IMR-90 (cell line): ENCODE measurements at regions not wholly inside any gene's neighbourhood (a gene's known extent, or its start where the extent isn't known, plus 50 kb on each side); places are given as distances from the start of the nearest gene placed in this dataset.

Experiments
- ATAC-seq: fragments of 200-7000 bp; cut with Tn5 transposase; 2 replicates; pipeline ENCODE4 v1.9.1; 2020; ENCODE audit warnings: low read depth, mild to moderate bottlenecking, moderate library complexity
- BruUV-seq: library from RNA; stranded (reverse); fragments of 400-500 nt; replicated peaks from 2 replicates; lab custom pipeline; 2021; lab: Mats Ljungman, UMichigan
- CTCF ChIA-PET: fragments of 300-600 bp; formaldehyde crosslinking; extraction: SDS; loops from one replicate; lab custom pipeline; 2021; ENCODE audit warnings: antibody characterized with exemption; lab: Yijun Ruan, JAX
- POLR2A ChIA-PET: fragments of 300-600 bp; sonication (Branson Sonifier 250); formaldehyde crosslinking; loops from one replicate; lab custom pipeline; 2022; ENCODE audit warnings: antibody characterized with exemption; ENCODE audit not compliant: unreplicated experiment; lab: Charles Lee
- DNase-seq: peaks from one replicate; pipeline ENCODE4 v3.0.0; 2013
- H2AFZ ChIP-seq: replicated peaks from 2 replicates; pipeline ENCODE3; 2013; ENCODE audit warnings: low read length, mild to moderate bottlenecking; ENCODE audit not compliant: poor library complexity
- H2AK5ac ChIP-seq: 2 replicates; pipeline ENCODE4 v1.6.1; 2013; ENCODE audit warnings: low read depth, low read length, inconsistent platforms
- H2AK9ac ChIP-seq: replicated peaks from 2 replicates; pipeline ENCODE3; 2013; ENCODE audit warnings: mild to moderate bottlenecking, low read depth, low read length, moderate library complexity; ENCODE audit not compliant: poor library complexity
- H2BK120ac ChIP-seq: 2 replicates; pipeline ENCODE4 v1.6.1; 2013; ENCODE audit warnings: low read depth, low read length, inconsistent platforms
- H2BK15ac ChIP-seq: 3 replicates; pipeline ENCODE4 v1.6.1; 2013; ENCODE audit warnings: low read depth, low read length, inconsistent platforms
- H2BK20ac ChIP-seq: 2 replicates; pipeline ENCODE4 v1.6.1; 2013; ENCODE audit warnings: low read depth, mild to moderate bottlenecking, inconsistent platforms, low read length, moderate library complexity
- H2BK5ac ChIP-seq: 2 replicates; pipeline ENCODE4 v1.6.1; 2013; ENCODE audit warnings: mild to moderate bottlenecking, low read depth, low read length, inconsistent platforms; ENCODE audit not compliant: poor library complexity, severe bottlenecking
- H3K14ac ChIP-seq: replicated peaks from 2 replicates; pipeline ENCODE4 v1.6.1; 2013; ENCODE audit warnings: low read depth, low read length, inconsistent platforms
- H3K18ac ChIP-seq: 2 replicates; pipeline ENCODE4 v1.6.1; 2013; ENCODE audit warnings: low read depth, low read length, control low read depth
- H3K23ac ChIP-seq: 2 replicates; pipeline ENCODE4 v1.6.1; 2013; ENCODE audit warnings: low read depth, low read length, inconsistent platforms
- H3K27ac ChIP-seq: 2 replicates; pipeline ENCODE4 v1.5.1; 2013; ENCODE audit warnings: mild to moderate bottlenecking, control low read depth, low read length; ENCODE audit not compliant: insufficient read depth
- H3K27me3 ChIP-seq: 2 replicates; pipeline ENCODE4 v1.6.1; 2013; ENCODE audit warnings: low read length; ENCODE audit not compliant: control insufficient read depth, insufficient read depth
- H3K36me3 ChIP-seq: 2 replicates; pipeline ENCODE4 v1.6.1; 2013; ENCODE audit warnings: low read length, mixed read lengths; ENCODE audit not compliant: control insufficient read depth, insufficient read depth
- H3K4ac ChIP-seq: 2 replicates; pipeline ENCODE4 v1.6.1; 2013; ENCODE audit warnings: low read depth, low read length, inconsistent platforms
- H3K4me1 ChIP-seq: 2 replicates; pipeline ENCODE4 v1.6.1; 2013; ENCODE audit warnings: low read length, mixed read lengths; ENCODE audit not compliant: control insufficient read depth, insufficient read depth
- H3K4me2 ChIP-seq: 2 replicates; pipeline ENCODE4 v1.6.1; 2013; ENCODE audit warnings: low read depth, mild to moderate bottlenecking, control low read depth, low read length, moderate library complexity
- H3K4me3 ChIP-seq: 2 replicates; pipeline ENCODE4 v1.5.1; 2013; ENCODE audit warnings: low read depth, mild to moderate bottlenecking, control low read depth, low read length, moderate library complexity; ENCODE audit not compliant: insufficient read depth
- H3K56ac ChIP-seq: 2 replicates; pipeline ENCODE4 v1.6.1; 2013; ENCODE audit warnings: low read length, inconsistent platforms; ENCODE audit not compliant: insufficient read depth; ENCODE audit errors: extremely low read depth
- H3K79me1 ChIP-seq, 2 experiments: 2 replicates each; pipeline ENCODE4 v1.6.1; 2013; ENCODE audit warnings: low read length in 2 of 2, inconsistent platforms in 1 of 2, low read depth in 1 of 2
- H3K9ac ChIP-seq: 2 replicates; pipeline ENCODE4 v1.6.1; 2013; ENCODE audit warnings: low read depth, low read length, control low read depth
- H3K9me1 ChIP-seq: 2 replicates; pipeline ENCODE4 v1.6.1; 2013; ENCODE audit warnings: low read length, inconsistent platforms; ENCODE audit not compliant: insufficient read depth
- H3K9me3 ChIP-seq: 2 replicates; pipeline ENCODE4 v1.6.1; 2013; ENCODE audit warnings: low read length; ENCODE audit not compliant: control insufficient read depth, insufficient read depth
- H4K20me1 ChIP-seq: 2 replicates; pipeline ENCODE4 v1.6.1; 2013; ENCODE audit warnings: low read length, inconsistent platforms; ENCODE audit not compliant: insufficient read depth
- H4K5ac ChIP-seq: 2 replicates; pipeline ENCODE4 v1.6.1; 2013; ENCODE audit warnings: mild to moderate bottlenecking, low read depth, low read length, control low read depth
- H4K8ac ChIP-seq, 2 experiments: 2 replicates each; pipeline ENCODE4 v1.6.1; 2013; ENCODE audit warnings: low read depth in 2 of 2, low read length in 2 of 2, control low read depth in 1 of 2, inconsistent platforms in 1 of 2
- H4K91ac ChIP-seq: 2 replicates; pipeline ENCODE4 v1.6.1; 2013; ENCODE audit warnings: low read depth, low read length, inconsistent platforms; ENCODE audit not compliant: insufficient read depth
- CEBPB ChIP-seq: IDR thresholded peaks from 2 replicates; pipeline ENCODE4 v1.6.1; 2012; ENCODE audit warnings: low read depth, low read length, improper control_type of control experiment
- CHD1 ChIP-seq: IDR thresholded peaks from 2 replicates; pipeline ENCODE4 v1.6.1; 2012; ENCODE audit warnings: low read depth, low read length, improper control_type of control experiment
- FOS ChIP-seq: fragments of 150-350 bp; IDR thresholded peaks from 2 replicates; pipeline ENCODE4 v1.6.1; 2016; ENCODE audit warnings: low read depth, low read length
- MAFK ChIP-seq: IDR thresholded peaks from 2 replicates; pipeline ENCODE4 v1.6.1; 2012; ENCODE audit warnings: low read depth, low read length, improper control_type of control experiment
- MAZ ChIP-seq: IDR thresholded peaks from 2 replicates; pipeline ENCODE4 v1.6.1; 2012; ENCODE audit warnings: low read depth, mild to moderate bottlenecking, low read length, improper control_type of control experiment, moderate library complexity, borderline replicate concordance
- MXI1 ChIP-seq: IDR thresholded peaks from 2 replicates; pipeline ENCODE4 v1.6.1; 2012; ENCODE audit warnings: low read depth, mild to moderate bottlenecking, low read length, moderate library complexity, borderline replicate concordance
- POLR2A ChIP-seq: IDR thresholded peaks from 2 replicates; pipeline ENCODE4 v1.6.1; 2012; ENCODE audit warnings: mild to moderate bottlenecking, low read depth, low read length
- RAD21 ChIP-seq: IDR thresholded peaks from 2 replicates; pipeline ENCODE4 v1.6.1; 2012; ENCODE audit warnings: low read length, improper control_type of control experiment
- RCOR1 ChIP-seq: IDR thresholded peaks from 2 replicates; pipeline ENCODE4 v1.6.1; 2012; ENCODE audit warnings: mild to moderate bottlenecking, low read length, improper control_type of control experiment; ENCODE audit not compliant: insufficient replicate concordance
- RFX5 ChIP-seq: IDR thresholded peaks from 2 replicates; pipeline ENCODE4 v1.8.0; 2012; ENCODE audit warnings: low read depth, mild to moderate bottlenecking, low read length, moderate library complexity
- SMC3 ChIP-seq: fragments of 150-350 bp; IDR thresholded peaks from 2 replicates; pipeline ENCODE4 v1.6.1; 2016; ENCODE audit warnings: low read depth, mild to moderate bottlenecking, antibody characterized with exemption, low read length, moderate library complexity
- WGBS, 2 experiments: methylation state at CpG; one replicate each; pipeline versions ENCODE4 v1.1.5 to v1.1.7; 2013; ENCODE audit warnings: missing lambda C conversion rate in 2 of 2; ENCODE audit not compliant: insufficient read length in 1 of 2; ENCODE audit errors: extremely low coverage in 2 of 2; 5-methylcytosine and 5-hydroxymethylcytosine counted together
- dilution Hi-C: fragments of 300-500 bp; cut with HindIII; formaldehyde crosslinking; loops from one replicate; pipeline ENCODE4 v1.14.3; 2018; ENCODE audit warnings: low sequenced_read_pairs; ENCODE audit not compliant: unreplicated experiment
- in situ Hi-C: fragments of 300-500 bp; cut with MboI; formaldehyde crosslinking; loops from 3 replicates; pipeline ENCODE4 v1.14.3; 2019; ENCODE audit warnings: low sequenced_read_pairs, inconsistent platforms, mixed read lengths
- intact Hi-C: fragments of 100-400 bp; cut with micrococcal nuclease; formaldehyde crosslinking; loops from 2 replicates; pipeline ENCODE4 v1.10.0; 2022
- TF ChIP-seq, protein P1 (sequence below): fragments of 150-350 bp; IDR thresholded peaks from 2 replicates; pipeline ENCODE4 v1.6.1; 2017; ENCODE audit warnings: mild to moderate bottlenecking, antibody characterized with exemption, low read length, low read depth
- TF ChIP-seq, protein P2 (sequence below): fragments of 150-350 bp; IDR thresholded peaks from 2 replicates; pipeline ENCODE4 v1.6.1; 2016; ENCODE audit warnings: low read depth, mild to moderate bottlenecking, low read length, moderate library complexity, borderline replicate concordance
- TF ChIP-seq, protein P3 (sequence below): conservative IDR thresholded peaks from 2 replicates; pipeline ENCODE4 v1.5.1; 2012; ENCODE audit warnings: mild to moderate bottlenecking, low read depth, low read length, improper control_type of control experiment

DNA sequence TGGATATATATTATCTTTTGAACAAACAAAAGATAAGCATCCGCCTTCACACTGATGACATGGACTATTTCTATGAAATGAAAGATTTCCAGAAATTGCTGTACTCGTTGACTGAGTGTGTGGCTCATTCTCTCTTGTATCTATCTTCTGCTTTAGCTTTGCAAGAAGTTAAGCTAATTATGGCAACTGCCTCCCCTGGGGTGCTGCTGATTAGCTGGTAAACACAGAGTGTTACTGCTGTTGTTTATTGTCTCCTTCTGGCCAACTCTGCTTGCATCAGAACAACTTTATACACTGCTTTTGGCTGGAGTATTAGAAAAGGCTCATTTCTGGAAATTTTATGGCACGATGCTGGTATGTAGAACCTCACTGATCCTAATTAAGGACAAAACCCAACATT is 95.6 kb upstream of the SNX7 start:
- no CpG with 5 or more reads among the region's 3 CpGs for WGBS, 2 experiments

More for the DNA sequence above, 95.6 kb upstream of the SNX7 start:
- dilution Hi-C loops, result no loop called here
- H3K9me1 ChIP-seq, result no peaks in the 10 kb centered on the region
- ChIA-PET POLR2A (no interaction called here), CTCF (no interaction called here)
- DNase-seq (no peak), ATAC-seq (no peak)
- no peak overlapping the region for H2BK120ac ChIP-seq
- H2AFZ ChIP-seq, result no peak overlapping the region
- no peaks in the 10 kb centered on the region for H3K79me1 ChIP-seq
- H3K36me3 ChIP-seq, result no peaks in the 10 kb centered on the region
- H4K5ac ChIP-seq, result no peak overlapping the region
- no peak overlapping the region for H3K27ac ChIP-seq
- no TSS peak for BruUV-seq
- H4K8ac ChIP-seq, result no peak overlapping the region
- no peak overlapping the region for H3K4ac ChIP-seq
- H4K20me1 ChIP-seq, result no peaks in the 10 kb centered on the region
- no peak overlapping the region for H3K9ac ChIP-seq
- no peaks in the 10 kb centered on the region for H3K4me1 ChIP-seq
- H3K27me3 ChIP-seq, result no peaks in the 10 kb centered on the region
- H3K23ac ChIP-seq, result no peak overlapping the region
- H3K14ac ChIP-seq, result no peak overlapping the region
- H2BK15ac ChIP-seq, result no peak overlapping the region
- H3K4me3 ChIP-seq, result no peak overlapping the region
- no peak overlapping the region for H2AK9ac ChIP-seq
- intact Hi-C loops, result no loop called here
- H2BK20ac ChIP-seq, result no peak overlapping the region
- H3K9me3 ChIP-seq, result peaks cover 3% of the 10 kb centered on the region; the same call in 1 of the 2 replicates
- no peak overlapping the region for H3K18ac ChIP-seq
- H2BK5ac ChIP-seq, result no peak overlapping the region
- TF ChIP-seq RFX5 (no peak), SMC3 (no peak), MAFK (no peak), CHD1 (no peak), MXI1 (no peak), CEBPB (no peak), RAD21 (no peak), POLR2A (no peak), RCOR1 (no peak), MAZ (no peak), FOS (no peak)
- TF ChIP-seq, protein P1, sequence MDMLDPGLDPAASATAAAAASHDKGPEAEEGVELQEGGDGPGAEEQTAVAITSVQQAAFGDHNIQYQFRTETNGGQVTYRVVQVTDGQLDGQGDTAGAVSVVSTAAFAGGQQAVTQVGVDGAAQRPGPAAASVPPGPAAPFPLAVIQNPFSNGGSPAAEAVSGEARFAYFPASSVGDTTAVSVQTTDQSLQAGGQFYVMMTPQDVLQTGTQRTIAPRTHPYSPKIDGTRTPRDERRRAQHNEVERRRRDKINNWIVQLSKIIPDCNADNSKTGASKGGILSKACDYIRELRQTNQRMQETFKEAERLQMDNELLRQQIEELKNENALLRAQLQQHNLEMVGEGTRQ, result no peak
- TF ChIP-seq, protein P2, sequence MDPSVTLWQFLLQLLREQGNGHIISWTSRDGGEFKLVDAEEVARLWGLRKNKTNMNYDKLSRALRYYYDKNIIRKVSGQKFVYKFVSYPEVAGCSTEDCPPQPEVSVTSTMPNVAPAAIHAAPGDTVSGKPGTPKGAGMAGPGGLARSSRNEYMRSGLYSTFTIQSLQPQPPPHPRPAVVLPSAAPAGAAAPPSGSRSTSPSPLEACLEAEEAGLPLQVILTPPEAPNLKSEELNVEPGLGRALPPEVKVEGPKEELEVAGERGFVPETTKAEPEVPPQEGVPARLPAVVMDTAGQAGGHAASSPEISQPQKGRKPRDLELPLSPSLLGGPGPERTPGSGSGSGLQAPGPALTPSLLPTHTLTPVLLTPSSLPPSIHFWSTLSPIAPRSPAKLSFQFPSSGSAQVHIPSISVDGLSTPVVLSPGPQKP, result no peak
- TF ChIP-seq, protein P3, sequence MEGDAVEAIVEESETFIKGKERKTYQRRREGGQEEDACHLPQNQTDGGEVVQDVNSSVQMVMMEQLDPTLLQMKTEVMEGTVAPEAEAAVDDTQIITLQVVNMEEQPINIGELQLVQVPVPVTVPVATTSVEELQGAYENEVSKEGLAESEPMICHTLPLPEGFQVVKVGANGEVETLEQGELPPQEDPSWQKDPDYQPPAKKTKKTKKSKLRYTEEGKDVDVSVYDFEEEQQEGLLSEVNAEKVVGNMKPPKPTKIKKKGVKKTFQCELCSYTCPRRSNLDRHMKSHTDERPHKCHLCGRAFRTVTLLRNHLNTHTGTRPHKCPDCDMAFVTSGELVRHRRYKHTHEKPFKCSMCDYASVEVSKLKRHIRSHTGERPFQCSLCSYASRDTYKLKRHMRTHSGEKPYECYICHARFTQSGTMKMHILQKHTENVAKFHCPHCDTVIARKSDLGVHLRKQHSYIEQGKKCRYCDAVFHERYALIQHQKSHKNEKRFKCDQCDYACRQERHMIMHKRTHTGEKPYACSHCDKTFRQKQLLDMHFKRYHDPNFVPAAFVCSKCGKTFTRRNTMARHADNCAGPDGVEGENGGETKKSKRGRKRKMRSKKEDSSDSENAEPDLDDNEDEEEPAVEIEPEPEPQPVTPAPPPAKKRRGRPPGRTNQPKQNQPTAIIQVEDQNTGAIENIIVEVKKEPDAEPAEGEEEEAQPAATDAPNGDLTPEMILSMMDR, result no peak
- in situ Hi-C loops, result no loop called here
- H4K91ac ChIP-seq, result no peak overlapping the region
- H3K56ac ChIP-seq, result no peak overlapping the region
- no peak overlapping the region for H2AK5ac ChIP-seq
- no peak overlapping the region for H3K4me2 ChIP-seq
